Activated CD4-positive, alpha-beta T cell treated with anti-CD3 and anti-CD28 coated beads, Interleukin-2, amount 50 U/mL, for 4 hours (primary cell): ENCODE measurements at regions not wholly inside any gene's neighbourhood (a gene's known extent, or its start where the extent isn't known, plus 50 kb on each side); places are given as distances from the start of the nearest gene placed in this dataset.

Experiments
- DNase-seq, 2 experiments: peaks; one replicate each; pipeline ENCODE4 v3.0.0-alpha.2; 2020

DNA sequence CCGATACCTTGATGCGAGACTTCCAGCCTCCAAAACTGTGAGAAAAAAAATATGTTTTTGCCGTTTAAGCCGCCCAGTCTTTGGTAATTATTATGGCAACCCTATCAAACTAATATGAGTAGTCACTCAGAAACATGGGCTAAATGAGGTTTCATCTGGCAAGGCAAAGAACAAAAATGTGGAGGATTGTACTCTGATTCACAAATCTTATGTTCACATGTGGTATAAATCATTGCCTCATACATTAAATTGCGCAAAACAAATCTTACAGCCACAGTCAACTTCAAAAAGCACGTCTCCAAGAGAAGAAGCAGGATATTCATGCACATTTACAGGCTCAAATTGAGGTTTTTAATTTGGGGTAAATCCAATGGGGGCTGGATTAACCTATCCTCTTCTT, 1435.4 kb upstream of the LRRTM1 start:
- no peak for DNase-seq

DNA sequence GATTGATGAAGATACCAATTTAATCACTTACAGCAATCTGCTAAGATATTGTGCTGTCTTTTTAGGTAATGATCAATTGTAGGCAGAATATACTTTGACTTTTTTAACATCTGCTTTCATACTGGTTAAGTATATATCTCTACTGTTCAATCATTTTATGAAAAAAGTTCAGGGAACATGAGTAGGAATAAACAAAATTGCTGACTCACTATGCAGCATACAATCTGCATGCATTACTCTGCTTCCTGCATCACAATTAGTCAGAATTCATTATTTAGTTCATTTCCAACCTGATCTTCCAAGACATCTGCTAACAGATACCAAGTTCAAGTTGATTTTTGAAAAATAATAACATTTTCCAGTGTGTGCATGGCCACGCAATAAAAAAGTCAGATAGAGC, 1430.4 kb upstream of the LRRTM1 start:
- DNase-seq, result no peak

DNA sequence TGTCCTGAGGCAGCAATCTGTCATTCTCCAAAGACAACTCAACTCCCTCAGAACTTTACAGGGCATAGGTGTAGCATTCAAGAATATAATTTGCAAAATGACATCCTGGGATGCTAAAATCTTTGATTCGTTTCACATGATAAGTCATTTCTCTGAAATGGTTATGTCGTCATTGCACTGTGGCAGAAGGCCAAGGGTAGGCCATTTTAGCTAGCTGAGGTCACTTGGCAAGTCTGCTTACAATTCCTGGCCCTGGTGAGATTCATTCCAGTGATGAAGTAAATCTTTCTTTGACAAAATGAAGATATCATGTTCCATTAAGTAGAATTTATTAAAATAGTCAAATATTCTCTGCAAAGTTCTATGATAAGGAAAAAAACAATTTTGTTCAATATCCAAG, 1410.3 kb upstream of the LRRTM1 start:
- no peak for DNase-seq

DNA sequence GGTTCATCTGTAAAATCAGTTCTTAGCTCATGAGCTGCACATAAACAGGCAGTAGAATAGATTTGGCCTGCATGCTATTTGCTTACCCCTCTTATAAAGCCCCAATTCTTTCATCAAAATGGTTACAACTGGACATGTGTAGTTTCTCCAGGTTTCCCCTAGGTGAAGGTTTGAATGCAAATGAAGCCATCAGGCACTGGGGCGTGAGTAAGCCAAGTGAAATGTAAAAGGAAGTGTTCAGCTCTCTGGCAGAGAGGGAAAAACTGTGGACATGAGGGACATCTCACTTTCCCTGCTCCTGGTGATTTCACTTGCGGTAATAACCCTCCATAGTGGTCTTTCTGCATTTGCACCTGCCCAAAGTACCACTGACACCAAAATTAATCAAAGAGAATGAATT, 1402.3 kb upstream of the LRRTM1 start:
- DNase-seq, result no peak

DNA sequence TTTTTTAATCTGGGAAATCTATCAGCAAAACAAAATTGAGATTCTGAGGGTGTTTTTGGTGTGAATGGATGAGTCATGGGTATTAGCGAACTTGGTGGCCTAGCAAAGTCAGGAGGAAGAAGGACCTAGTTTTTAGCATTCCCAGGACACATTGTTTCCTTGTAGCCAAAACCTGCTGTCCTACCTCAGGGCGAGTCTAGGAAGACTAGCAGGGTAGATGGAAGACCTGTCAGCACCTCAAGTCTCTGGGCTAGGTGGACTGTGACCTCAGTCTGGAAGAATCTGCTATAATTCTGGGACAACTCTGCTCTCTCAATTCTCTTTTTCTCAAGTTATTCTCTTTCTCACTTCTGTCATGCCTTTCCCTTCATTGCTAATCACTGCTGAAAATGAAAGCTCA, 1399.3 kb upstream of the LRRTM1 start:
- DNase-seq, result no peak

DNA sequence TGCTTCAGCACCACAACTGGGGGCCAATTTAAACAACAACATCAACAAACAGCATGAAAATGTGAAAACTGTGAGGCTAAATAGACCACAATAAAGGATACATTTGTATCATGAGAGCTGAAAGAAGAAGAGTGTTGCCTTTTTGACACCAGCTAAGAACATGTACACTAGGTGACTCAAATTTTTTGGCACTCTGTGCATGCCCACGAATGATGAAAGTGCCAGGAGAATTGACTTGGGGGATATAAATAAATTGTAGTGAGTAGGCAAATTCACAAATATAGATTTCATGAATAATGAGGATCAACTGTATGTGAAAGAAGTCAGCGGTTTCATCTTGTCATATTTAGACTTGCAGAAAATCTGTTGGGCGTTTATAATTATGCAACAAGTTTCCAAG, 1388.0 kb upstream of the LRRTM1 start:
- no peak for DNase-seq

DNA sequence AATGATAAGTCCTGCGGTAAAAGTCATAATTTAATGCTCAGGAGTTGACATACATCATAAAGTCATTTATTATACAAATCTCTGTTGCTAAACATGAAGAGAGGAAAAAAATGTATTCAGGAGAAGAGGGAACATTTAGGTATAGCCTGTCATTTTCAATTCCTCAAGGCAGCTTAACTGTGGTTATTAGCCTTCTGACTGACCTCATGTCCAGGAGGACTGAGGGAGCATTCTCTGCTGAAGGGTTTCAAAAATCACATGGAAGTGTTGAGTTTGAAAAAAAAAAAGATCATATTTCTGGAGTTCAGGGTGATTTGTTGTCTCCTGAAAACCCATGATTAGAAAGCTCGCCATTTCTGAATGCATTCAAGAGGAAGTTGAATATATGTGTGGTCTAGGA, 1371.1 kb upstream of the LRRTM1 start:
- no peak for DNase-seq

DNA sequence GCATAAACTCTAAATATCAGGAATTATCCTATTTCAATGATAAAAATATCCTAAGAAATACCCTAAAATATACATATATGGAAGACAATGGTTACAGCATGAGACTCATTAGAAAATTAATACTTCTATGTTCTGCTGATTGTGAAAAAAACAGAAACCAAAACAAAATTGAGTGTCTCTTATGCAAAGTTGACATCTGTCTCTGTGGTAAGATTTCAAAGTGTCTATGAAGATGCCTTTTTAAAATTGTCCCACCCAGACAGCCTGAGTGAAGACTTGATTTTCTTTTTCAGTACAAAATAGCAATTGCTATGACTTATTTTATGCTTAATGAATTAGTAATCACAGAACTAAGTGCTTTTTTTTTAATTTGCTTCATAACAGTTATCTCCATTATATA, 1368.4 kb upstream of the LRRTM1 start:
- DNase-seq, result no peak

DNA sequence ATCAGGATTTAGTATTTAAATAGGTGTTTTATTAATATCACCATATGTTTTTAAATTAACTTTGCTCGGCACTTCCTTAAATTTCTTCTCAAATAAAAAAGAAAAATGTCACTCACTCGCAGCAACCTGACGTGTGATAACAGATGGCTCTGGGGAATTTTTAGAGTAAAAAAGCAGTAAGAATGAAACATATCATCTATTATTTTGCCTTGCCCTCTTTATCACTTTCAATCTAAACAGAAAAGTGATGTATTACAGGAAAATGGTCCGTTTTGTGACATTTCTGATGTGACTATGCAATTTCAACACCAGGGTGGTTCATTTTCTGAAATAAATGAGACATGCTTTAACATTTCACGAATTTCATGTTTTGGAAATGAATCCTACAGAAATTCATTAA, 1368.0 kb upstream of the LRRTM1 start:
- no peak for DNase-seq

DNA sequence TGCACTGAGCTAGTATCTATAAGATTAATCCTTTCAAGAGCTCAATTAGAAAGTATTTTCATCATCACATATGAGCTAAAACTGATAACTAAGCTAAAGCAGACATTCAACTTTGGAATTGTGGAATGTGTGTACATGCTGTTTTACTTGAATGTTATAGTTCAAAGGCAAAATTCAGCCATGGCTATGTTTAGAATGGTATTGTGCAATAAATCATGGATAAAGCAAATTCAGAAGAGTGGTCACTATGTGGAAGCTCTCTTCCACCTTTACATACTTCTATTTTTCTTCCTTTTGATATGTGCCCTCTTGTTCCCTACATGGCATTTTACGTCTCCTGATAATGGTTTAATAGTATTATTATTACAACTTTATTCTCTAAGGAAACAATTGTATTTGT, 1366.3 kb upstream of the LRRTM1 start:
- DNase-seq, result no peak

DNA sequence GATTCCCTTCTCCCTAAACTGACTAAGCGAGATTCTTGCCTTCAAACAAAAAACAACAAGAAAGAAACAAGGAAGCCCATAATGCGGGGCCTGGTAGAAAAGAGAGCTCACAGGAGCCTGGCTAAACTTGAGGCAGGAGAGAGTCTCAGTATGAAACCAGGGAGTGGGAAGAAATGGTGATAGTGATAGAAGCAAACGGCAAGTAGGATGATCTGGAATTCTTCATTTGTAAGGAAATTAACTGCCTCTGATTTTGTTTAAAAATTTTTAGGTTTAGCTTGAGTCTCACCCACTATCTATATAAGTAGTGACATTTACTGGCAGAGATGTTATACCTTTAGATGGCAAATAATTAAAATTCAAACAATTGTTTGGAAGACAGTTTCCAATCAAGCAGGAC, 1356.5 kb upstream of the LRRTM1 start:
- DNase-seq, result no peak

DNA sequence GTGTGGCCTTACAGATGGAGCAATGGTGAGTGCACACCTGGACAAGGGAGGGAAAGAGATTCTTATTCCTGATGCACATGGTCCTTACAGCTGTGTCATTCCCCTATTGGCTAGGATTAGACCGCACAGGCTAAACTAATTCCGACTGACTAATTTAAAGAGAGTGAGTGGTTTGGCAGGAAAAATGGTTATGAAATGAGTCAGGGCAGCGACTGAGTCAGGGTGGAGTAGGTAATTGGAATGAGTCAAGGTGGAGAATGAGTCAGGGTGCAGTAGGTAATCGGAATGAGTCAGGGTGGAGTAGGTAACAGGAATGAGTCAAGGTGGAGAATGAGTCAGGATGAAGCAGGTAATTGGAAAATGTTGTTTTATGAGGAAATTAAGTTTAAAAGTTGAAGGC, 1353.7 kb upstream of the LRRTM1 start:
- no peak for DNase-seq

DNA sequence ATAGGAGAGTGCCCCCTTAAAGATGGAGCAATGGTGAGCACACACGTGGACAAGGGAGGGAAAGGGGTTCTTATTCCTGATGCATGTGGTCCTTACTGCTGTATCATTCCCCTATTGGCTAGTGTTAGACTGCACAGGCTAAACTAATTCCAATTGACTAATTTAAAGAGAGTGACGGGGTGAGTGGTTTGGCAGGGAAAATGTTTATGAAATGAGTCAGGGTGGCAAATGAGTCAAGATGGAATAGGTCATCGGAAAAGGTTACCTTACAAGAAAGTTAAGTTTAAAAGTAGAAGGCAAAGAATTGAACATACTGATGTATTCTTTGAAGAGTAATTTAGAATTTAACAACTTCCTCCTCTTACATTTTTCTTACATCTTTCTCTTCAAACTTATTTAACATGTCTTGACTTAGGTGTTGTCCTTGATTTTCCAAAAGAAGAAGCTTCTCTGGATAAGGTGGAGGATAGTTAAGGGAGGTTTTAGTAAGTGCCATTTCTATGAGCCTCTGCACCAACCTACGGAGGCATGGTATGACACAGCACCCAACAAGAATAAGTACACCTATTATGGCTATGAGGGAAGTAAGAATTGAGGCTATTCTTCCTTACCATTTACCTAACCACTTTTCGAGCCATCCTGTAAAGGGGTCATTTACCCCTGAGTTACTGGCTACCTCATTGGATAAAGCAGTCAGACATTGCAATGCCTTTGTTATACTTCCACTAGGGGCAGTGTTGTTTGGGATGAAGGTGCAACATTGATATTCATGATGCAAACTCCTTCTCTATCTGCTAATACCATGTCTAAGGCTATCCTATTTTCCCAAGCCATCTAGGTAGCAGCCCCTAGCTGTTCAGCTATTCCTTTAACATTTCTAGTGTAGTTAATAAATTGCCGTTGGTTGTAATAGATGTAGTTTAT, 1345.8 kb upstream of the LRRTM1 start:
- no peak for DNase-seq

DNA sequence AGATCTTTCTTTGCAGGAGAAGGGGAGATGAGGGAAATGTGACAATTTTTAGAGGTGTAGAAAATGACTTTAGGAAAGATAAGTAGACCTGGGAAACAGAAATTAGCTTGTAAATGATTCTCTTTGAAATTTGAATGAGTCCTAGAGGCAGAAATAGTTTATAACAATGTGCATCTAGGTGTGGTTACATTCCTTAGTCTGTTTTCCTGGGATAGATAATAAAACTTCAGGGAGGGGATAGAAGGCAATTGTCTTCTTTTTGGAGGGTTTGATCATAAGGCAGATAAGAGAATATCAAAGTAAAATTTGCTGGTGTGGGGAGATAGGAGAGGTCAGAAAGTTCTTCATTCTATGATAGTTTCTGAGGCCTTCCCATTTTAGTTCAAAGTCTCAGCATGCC, 1344.3 kb upstream of the LRRTM1 start:
- no peak for DNase-seq

DNA sequence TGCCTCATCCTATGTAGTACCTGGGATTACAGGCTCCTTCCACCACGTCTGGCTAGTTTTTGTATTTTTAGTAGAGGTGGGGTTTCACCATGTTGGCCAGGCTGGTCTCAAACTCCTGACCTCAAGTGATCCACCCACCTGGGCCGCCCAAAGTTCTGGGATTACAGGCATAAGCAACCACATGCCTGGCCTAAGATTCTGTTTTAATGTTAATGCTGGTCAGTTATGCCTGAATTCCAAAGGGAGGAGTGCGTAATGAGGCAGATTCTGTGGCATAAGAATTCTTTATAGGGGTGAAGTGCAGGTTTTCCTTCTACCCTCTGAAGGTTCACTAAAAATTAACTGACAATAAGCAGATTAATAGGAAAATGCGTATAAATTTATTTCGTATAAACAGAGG, 1343.8 kb upstream of the LRRTM1 start:
- no peak for DNase-seq

DNA sequence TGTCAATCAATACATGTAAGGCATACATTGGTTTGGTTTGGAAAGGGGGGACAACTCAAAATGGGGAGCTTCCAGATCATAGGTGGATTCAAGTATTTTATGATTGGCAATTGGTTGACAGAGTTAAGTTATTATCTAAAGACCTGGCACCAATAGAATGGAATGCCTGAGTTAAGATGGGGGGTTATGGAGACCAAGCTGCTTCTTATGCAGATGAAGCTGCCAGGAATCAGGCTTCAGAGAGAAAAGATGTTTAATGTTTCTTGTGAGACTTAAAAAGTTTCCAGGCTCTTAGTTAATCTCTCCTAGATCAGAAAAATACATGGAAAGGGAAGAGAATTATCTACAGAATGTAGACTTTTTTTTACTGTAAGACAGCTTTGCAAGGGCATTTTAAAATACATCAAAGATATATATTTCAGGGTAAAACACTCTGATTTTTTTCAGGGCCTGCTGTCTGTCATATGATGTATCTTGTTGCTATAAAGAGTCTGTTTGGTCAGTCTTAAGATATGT, 1343.2 kb upstream of the LRRTM1 start:
- DNase-seq, result no peak

DNA sequence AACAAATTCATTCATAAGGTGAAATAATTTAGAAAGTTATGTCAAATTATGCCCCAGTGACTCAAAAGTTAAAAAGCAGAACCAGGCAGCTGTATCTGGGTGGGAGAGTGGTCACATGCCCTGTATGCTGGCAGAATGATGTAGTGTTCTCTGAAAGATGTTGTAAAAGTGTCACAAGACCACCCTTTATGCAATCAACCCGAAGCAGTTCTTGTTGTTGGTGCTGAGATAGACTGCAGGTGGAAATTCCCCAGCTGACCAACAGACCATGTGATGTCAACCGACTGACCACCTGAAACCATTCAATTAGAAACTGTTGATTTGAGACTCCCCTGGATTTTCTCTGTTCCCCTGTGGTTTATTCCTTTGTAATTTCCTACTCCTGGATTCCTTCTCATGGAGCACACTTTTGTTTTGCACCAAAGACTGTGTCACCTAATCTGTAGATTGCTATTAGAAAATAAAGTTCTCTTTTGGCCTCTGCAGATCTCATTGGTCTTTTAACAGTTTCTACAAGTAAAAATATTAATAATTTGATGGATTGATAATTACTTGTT, 1341.3 kb upstream of the LRRTM1 start:
- DNase-seq, result no peak

DNA sequence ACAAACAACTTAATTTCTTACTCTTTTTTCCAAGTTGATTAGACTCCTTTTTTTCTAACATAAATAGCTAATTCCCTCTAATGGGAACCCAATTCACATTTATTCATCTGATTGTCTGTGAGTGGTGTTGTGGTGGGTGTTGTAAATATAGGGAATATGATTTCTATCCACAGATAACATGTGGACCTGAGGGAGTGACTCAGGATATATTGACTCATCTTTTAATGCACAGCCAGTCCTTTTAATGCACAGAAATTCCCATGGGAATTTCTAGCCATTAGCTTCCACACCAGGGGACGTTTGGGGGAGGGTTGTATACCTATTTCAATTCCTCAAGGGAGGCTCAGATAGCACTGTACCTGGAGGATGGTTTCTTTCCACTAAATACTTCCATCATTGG, 1339.6 kb upstream of the LRRTM1 start:
- DNase-seq, result no peak

DNA sequence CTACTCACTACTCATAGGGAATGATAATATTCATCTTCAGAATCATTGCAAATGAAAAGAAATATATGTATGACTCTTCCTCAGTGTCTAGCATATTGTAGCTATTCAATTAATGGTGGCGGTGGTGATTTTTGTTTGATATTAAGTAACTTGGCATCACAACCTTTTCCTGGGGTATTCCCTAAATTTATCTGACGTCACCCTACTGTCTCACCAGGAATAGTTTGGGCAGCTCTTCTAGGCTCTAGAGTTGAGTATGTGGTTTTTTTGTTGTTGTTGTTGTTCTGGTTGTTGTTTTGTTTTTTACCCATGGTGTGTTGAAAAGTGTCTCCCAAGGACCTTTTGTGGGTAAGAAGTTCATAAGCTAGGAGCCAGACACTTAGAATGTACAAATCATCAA, 1320.3 kb upstream of the LRRTM1 start:
- DNase-seq, result no peak

DNA sequence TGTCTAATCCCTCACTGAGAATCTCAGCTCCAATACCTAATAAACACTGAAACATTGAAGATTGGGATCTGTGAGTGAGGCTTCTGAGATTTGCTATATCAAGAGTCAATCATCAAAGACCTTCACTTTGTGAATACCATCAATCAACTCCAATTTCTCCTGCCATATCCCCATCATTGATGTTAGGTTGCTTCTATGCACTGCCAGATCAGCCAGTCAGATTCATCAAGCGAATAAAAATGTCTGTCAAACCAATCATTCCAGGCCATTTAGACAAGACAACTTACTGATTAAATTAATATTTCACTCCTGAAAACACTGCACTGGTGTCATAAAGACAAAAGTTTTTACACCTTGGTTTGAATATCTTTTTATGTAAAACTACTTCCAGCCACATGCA, 1295.5 kb upstream of the LRRTM1 start:
- DNase-seq, result no peak

DNA sequence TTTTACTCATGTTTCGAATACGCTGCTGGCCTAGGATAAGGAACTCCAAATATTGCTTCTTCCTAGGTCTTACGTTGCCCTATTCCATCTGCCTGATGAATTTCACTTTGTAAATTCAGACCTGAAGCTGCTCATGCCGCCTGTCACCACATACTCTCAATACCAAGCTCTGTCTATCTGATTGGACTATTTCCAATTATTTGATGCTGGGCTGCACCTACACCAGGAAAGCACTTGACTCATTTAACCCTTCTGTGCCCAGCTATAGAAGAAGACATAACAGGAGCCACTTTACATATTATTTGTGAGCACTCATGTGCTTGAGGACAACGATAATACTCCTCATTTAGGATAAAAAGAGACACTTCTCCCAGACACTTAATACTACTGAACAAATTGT, 1293.9 kb upstream of the LRRTM1 start:
- no peak for DNase-seq

DNA sequence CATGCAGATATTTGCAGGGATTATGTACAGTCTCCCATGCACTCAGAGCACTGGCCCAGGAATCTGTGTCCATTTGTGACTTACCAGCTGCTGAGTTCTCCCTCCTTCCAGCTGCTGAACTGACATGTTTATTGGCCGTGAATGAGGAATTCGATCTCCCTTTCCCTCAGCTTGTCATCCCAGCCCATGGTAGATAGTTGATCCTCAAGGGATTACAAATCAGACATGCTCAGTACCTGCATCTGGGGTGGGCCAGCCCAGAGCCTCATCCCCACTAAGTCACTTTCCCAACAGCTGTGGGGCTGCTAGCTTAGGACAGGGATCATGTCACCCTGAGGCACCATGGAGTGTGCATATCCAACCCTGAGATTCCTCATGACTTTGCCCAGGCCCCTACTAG, 1284.9 kb upstream of the LRRTM1 start:
- DNase-seq, result no peak

DNA sequence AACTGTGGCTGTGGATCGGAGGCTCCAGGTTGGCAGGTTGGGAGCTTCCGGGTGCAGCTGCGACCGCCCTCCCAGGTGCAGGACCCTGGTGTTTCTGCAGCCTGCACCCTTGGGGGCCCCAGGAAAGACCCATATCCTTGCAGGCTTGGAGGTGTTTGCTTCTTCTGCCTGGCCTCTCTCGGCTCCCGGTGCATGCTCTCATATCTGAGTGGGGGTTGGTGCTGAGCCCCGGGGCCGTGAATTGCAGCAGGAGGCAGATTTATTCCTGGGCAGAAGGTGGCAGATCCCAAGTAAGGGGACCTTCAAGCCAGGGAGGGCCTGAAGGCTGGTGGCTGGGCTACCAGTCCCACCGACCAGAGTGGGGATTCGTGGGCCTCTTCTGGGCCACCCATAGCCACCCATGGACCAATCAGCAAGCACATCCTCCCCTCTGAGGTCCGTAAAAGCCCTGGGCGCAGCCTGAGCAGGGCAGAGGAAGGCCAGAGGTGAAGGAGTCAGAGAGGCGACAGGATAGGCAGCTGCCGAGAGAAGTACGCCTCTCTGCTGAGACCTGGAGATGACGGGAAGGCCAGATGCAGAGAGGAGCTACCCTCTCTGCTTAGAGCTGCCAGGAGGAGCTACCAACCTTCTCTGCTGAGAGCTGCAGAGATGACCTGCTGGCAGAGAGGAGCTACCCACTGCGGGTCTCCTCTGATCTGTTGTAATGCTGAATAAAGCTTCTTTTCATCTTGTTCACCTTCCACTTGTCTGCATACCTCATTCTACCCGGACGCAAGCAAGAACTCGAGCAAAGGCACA, 1279.0 kb upstream of the LRRTM1 start:
- DNase-seq, result no peak

DNA sequence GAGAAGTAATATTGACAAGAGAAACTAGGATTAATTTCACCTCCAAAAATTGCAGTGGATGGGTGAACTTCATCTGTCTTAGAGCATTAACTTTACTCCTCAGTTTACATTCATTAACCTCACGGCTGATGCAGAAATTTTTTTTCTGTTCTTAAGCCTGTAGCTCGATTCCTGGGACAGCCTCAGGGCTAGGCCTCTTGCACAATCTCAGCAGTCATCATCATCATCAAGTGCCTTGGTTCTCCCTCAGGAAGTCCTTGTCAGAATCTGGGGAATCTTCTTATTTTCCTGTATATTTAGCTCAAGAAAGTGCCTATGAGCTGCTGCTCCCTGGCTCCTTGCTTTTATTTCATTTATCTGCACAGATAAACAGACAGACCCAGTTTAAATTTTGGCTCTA, 1272.2 kb upstream of the LRRTM1 start:
- no peak for DNase-seq
